HEK293T (cell line): ENCODE measurements at regions not wholly inside any gene's neighbourhood (a gene's known extent, or its start where the extent isn't known, plus 50 kb on each side); places are given as distances from the start of the nearest gene placed in this dataset.

ENCODE experiments used
- CTCF ChIA-PET: fragments of 350-600 bp; formaldehyde crosslinking; extraction: SDS; loops from one replicate; lab custom pipeline; 2021; ENCODE audit warnings: antibody characterized with exemption, inconsistent platforms; lab: Yijun Ruan, JAX
- POLR2A ChIA-PET: fragments of 350-600 bp; formaldehyde crosslinking; extraction: SDS; loops from one replicate; lab custom pipeline; 2020; ENCODE audit warnings: antibody characterized with exemption, inconsistent platforms; lab: Yijun Ruan, JAX
- DNase-seq: peaks from one replicate; pipeline ENCODE4 v3.0.0; 2012; ENCODE audit warnings: mixed read lengths; ENCODE audit errors: extremely low spot score
- ARNT ChIP-seq: fragments of 450-650 bp; IDR thresholded peaks from 2 replicates; pipeline ENCODE4 v1.6.1; 2017; ENCODE audit warnings: mild to moderate bottlenecking
- BHLHE40 ChIP-seq: fragments of 450-650 bp; IDR thresholded peaks from 2 replicates; pipeline ENCODE4 v1.6.1; 2016; ENCODE audit warnings: mild to moderate bottlenecking, moderate library complexity, borderline replicate concordance
- CTBP1 ChIP-seq: fragments of 450-650 bp; IDR thresholded peaks from 2 replicates; pipeline ENCODE4 v1.6.1; 2016; ENCODE audit warnings: borderline replicate concordance
- ELF4 ChIP-seq: fragments of 450-650 bp; IDR thresholded peaks from 2 replicates; pipeline ENCODE4 v1.6.1; 2017; ENCODE audit warnings: antibody characterized with exemption
- FOXA1 ChIP-seq: fragments of 450-650 bp; IDR thresholded peaks from 2 replicates; pipeline ENCODE4 v1.6.1; 2016; ENCODE audit warnings: mild to moderate bottlenecking
- FOXK2 ChIP-seq: fragments of 450-650 bp; IDR thresholded peaks from 2 replicates; pipeline ENCODE4 v1.6.1; 2016; ENCODE audit warnings: mild to moderate bottlenecking
- FOXM1 ChIP-seq: fragments of 450-650 bp; IDR thresholded peaks from 2 replicates; pipeline ENCODE4 v1.6.1; 2017; ENCODE audit warnings: mild to moderate bottlenecking, borderline replicate concordance
- HDGF ChIP-seq: fragments of 450-650 bp; IDR thresholded peaks from 2 replicates; pipeline ENCODE4 v1.6.1; 2017; ENCODE audit warnings: antibody characterized with exemption, borderline replicate concordance
- L3MBTL2 ChIP-seq: fragments of 450-650 bp; conservative IDR thresholded peaks from 2 replicates; pipeline ENCODE4 v1.6.1; 2016; ENCODE audit warnings: mild to moderate bottlenecking
- LEF1 ChIP-seq: fragments of 450-650 bp; IDR thresholded peaks from 2 replicates; pipeline ENCODE4 v1.6.1; 2017; ENCODE audit warnings: mild to moderate bottlenecking, borderline replicate concordance
- NFRKB ChIP-seq: fragments of 450-650 bp; IDR thresholded peaks from 2 replicates; pipeline ENCODE4 v1.6.1; 2016; ENCODE audit warnings: mild to moderate bottlenecking, moderate library complexity
- PKNOX1 ChIP-seq: fragments of 450-650 bp; IDR thresholded peaks from 2 replicates; pipeline ENCODE4 v1.6.1; 2016
- SP1 ChIP-seq: fragments of 450-650 bp; IDR thresholded peaks from 2 replicates; pipeline ENCODE4 v1.6.1; 2017
- SUZ12 ChIP-seq: fragments of 450-650 bp; IDR thresholded peaks from 2 replicates; pipeline ENCODE4 v1.6.1; 2016; ENCODE audit warnings: mild to moderate bottlenecking
- TARDBP ChIP-seq: fragments of 450-650 bp; IDR thresholded peaks from 2 replicates; pipeline ENCODE4 v1.6.1; 2016
- ZNF384 ChIP-seq: fragments of 450-650 bp; IDR thresholded peaks from 2 replicates; pipeline ENCODE4 v1.6.1; 2016

- ChIA-PET POLR2A (no interaction called here), CTCF (no interaction called here)
- DNase-seq, result no peak
- TF ChIP-seq TARDBP (no peak), ARNT (no peak), HDGF (no peak), NFRKB (no peak), PKNOX1 (no peak), FOXM1 (no peak), LEF1 (no peak), ELF4 (no peak), SP1 (no peak), FOXK2 (no peak), BHLHE40 (no peak), FOXA1 (no peak), L3MBTL2 (no peak), CTBP1 (no peak), SUZ12 (no peak)
These were observed 212.4 kb downstream of the BRD1 start for GRCh38 chr22:49614966-49615965.

GRCh38 chr22:49613511-49614270 is 214.0 kb downstream of the BRD1 start:
- ChIA-PET POLR2A (no interaction called here), CTCF (no interaction called here)
- no peak for DNase-seq
- no peak for TF ChIP-seq SP1
- no peak for TF ChIP-seq CTBP1
- no peak for TF ChIP-seq FOXA1
- no peak for TF ChIP-seq HDGF
- no peak for TF ChIP-seq ARNT
- no peak for TF ChIP-seq TARDBP
- no peak for TF ChIP-seq FOXM1
- no peak for TF ChIP-seq NFRKB
- TF ChIP-seq BHLHE40, result no peak
- TF ChIP-seq PKNOX1, result no peak
- TF ChIP-seq L3MBTL2, result no peak
- no peak for TF ChIP-seq FOXK2
- TF ChIP-seq ELF4, result no peak
- no peak for TF ChIP-seq ZNF384

GRCh38 chr22:49613108-49613507 is 214.6 kb downstream of the BRD1 start:
- CTCF ChIA-PET, result no interaction called here
- POLR2A ChIA-PET, result no interaction called here
- TF ChIP-seq ELF4 (no peak), SUZ12 (no peak), LEF1 (no peak), PKNOX1 (no peak), ARNT (no peak), L3MBTL2 (no peak), TARDBP (no peak), FOXM1 (no peak), SP1 (no peak), ZNF384 (no peak), FOXK2 (no peak), FOXA1 (no peak), BHLHE40 (no peak), CTBP1 (no peak), NFRKB (no peak), HDGF (no peak)
- DNase-seq, result no peak

GRCh38 chr22:49609207-49609876 is 218.3 kb downstream of the BRD1 start:
- POLR2A ChIA-PET, result no interaction called here

More at GRCh38 chr22:49609207-49609876, 218.3 kb downstream of the BRD1 start:
- TF ChIP-seq LEF1 (no peak), TARDBP (no peak), BHLHE40 (no peak), ELF4 (no peak), HDGF (no peak), ZNF384 (no peak), FOXA1 (no peak), FOXK2 (no peak), FOXM1 (no peak), PKNOX1 (no peak), SP1 (no peak), CTBP1 (no peak), NFRKB (no peak), ARNT (no peak), L3MBTL2 (no peak), SUZ12 (no peak)
- CTCF ChIA-PET, result no interaction called here
- no peak for DNase-seq
